ENCODE measurements at regions not wholly inside any gene's neighbourhood (a gene's known extent, or its start where the extent isn't known, plus 50 kb on each side); places are given as distances from the start of the nearest gene placed in this dataset.

DNA sequence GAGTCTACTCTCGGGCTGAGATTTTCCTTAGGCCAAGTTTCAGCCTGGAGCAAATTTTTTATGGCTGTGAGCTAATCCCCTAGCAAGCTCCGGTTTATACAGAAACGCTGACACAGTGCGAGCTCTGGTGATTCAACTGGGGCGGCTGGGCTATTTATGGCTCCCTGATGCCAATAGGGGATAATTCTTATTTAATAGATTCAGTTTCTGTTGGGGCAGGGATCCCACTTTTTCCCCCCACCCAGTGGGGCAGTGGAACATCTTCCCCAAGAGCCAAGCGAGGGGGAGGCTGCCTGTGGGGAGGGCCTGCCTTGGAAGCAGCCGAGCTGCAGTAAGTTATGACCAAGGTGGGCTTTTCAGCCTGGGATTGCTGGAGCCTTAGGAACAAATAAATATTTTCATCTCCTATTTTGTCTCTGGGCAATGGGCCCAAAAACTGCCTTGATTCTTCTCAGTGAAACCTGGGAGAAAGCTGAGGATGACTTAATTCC, 129.1 kb downstream of the MACROH2A1 start:
- no peak overlapping the region for H3K27ac ChIP-seq
- no peak overlapping the region for H3K4me3 ChIP-seq
- no peaks in the 10 kb centered on the region for H3K4me1 ChIP-seq
- no peaks in the 10 kb centered on the region for H3K36me3 ChIP-seq
- DNase-seq (ENCODE audit: low spot score), result no peak
- H3K9me3 ChIP-seq, result no peaks in the 10 kb centered on the region
- TF ChIP-seq CTCF (IDR thresholded peaks at IDR 0.05), result no peak
- H3K27me3 ChIP-seq, result no peaks in the 10 kb centered on the region

DNA sequence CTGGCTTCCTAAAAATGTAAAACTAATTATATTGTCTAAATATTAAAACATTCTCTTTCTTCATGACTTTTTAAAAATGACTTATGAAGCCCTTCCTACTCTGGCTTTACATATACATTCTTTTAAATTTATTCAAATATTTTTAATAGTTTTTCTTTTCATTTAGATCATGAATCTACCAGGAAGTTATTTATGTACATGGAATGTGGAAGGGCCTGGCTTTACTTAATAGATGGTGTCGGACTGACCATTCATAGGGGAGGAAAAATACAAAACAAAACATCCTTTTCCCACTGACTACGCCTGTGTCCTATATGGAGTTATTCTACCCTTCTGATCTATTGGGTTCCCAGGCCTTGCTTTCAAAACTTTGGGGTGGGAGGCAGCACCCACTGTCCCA, 129.8 kb downstream of the MACROH2A1 start:
- no peak for DNase-seq (ENCODE audit: low spot score)
- Histone ChIP-seq H3K9me3 (no peaks in the 10 kb centered on the region), H3K4me3 (no peak overlapping the region), H3K36me3 (no peaks in the 10 kb centered on the region), H3K27me3 (no peaks in the 10 kb centered on the region), H3K27ac (no peak overlapping the region), H3K4me1 (no peaks in the 10 kb centered on the region)
- no peak for TF ChIP-seq CTCF (IDR thresholded peaks at IDR 0.05)

GRCh38 chr5:135266975-135267374, 132.1 kb downstream of the MACROH2A1 start:
- Histone ChIP-seq H3K4me3 (no peak overlapping the region), H3K36me3 (no peaks in the 10 kb centered on the region), H3K27me3 (no peaks in the 10 kb centered on the region), H3K9me3 (no peaks in the 10 kb centered on the region), H3K27ac (no peak overlapping the region), H3K4me1 (no peaks in the 10 kb centered on the region)
- no peak for TF ChIP-seq CTCF (IDR thresholded peaks at IDR 0.05)
- DNase-seq (ENCODE audit: low spot score), result no peak

DNA sequence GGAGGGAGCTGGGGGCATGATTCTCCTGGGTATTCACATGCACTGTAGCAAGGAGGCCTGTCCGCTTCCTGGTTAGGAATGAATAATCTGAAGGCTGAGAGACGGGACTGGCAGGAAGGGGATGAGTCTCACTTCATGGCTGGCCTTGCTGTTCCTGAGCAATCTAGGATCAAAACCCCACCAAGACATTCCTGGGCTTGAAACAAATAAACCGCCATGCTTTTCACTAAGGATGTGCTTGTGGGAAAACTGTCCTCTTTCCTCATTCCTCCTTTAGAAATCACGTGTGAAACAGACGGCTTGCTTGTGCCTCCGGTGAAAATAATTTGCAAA, 132.8 kb downstream of the MACROH2A1 start:
- H3K27ac ChIP-seq, result no peak overlapping the region
- DNase-seq (ENCODE audit: low spot score), result no peak
- no peak for TF ChIP-seq CTCF (IDR thresholded peaks at IDR 0.05)
- H3K9me3 ChIP-seq, result no peaks in the 10 kb centered on the region
- H3K4me1 ChIP-seq, result no peaks in the 10 kb centered on the region
- no peaks in the 10 kb centered on the region for H3K36me3 ChIP-seq
- no peak overlapping the region for H3K4me3 ChIP-seq
- no peaks in the 10 kb centered on the region for H3K27me3 ChIP-seq

GRCh38 chr5:135265497-135266302, 133.3 kb downstream of the MACROH2A1 start:
- TF ChIP-seq CTCF (IDR thresholded peaks at IDR 0.05), result no peak
- no peaks in the 10 kb centered on the region for H3K27me3 ChIP-seq
- no peak overlapping the region for H3K27ac ChIP-seq
- H3K4me3 ChIP-seq, result no peak overlapping the region
- no peak for DNase-seq (ENCODE audit: low spot score)
- H3K36me3 ChIP-seq, result no peaks in the 10 kb centered on the region
- no peaks in the 10 kb centered on the region for H3K4me1 ChIP-seq
- no peaks in the 10 kb centered on the region for H3K9me3 ChIP-seq

Data from right atrium auricular region (tissue), 2 donors.